ENCODE measurements at regions not wholly inside any gene's neighbourhood (a gene's known extent, or its start where the extent isn't known, plus 50 kb on each side); places are given as distances from the start of the nearest gene placed in this dataset.

- Histone ChIP-seq H2AFZ (ENCODE audit: low read depth, low read length, poor library complexity, severe bottlenecking) (no peak overlapping the region), H3K4me1 (ENCODE audit: control insufficient read depth in 1 of 2, insufficient read depth in 2 of 2, low read length in 2 of 2) (no peaks in the 10 kb centered on the region), H3K9ac (ENCODE audit: low read length) (no peak overlapping the region), H4K20me1 (ENCODE audit: insufficient read depth) (no peaks in the 10 kb centered on the region), H3K79me2 (ENCODE audit: insufficient read depth, low read length) (no peaks in the 10 kb centered on the region), H3K9me2 (ENCODE audit: insufficient read depth) (no peaks in the 10 kb centered on the region), H3K27me3 (ENCODE audit: insufficient read depth, low read length) (no peaks in the 10 kb centered on the region), H3K27ac (ENCODE audit: low read depth, low read length) (no peak overlapping the region), H3K9me3 (ENCODE audit: control insufficient read depth in 1 of 2, insufficient read depth in 1 of 2, low read depth in 1 of 2, low read length in 2 of 2) (peaks cover 9 to 18% of the 10 kb centered on the region in 2 experiments; a peak in 2 of 4 replicates), H3K4me2 (ENCODE audit: low read length) (no peak overlapping the region), H3K36me3 (ENCODE audit: control insufficient read depth in 1 of 2, insufficient read depth in 2 of 2, low read length in 2 of 2) (no peaks in the 10 kb centered on the region), H3K4me3 (replicated peaks in 1 of 2; ENCODE audit: low read depth in 1 of 2, low read length in 2 of 2) (no peak overlapping the region)
- DNase-seq (ENCODE audit: low read depth, low spot score), result no peak
- TF ChIP-seq SIN3A (IDR thresholded peaks at IDR 0.05; ENCODE audit: low read depth), result no peak
- no peak for TF ChIP-seq EGR1 (IDR thresholded peaks at IDR 0.05; ENCODE audit: low read depth)
- TF ChIP-seq YY1 (IDR thresholded peaks at IDR 0.05; ENCODE audit: extremely low read depth, insufficient replicate concordance, low read depth, low read length), result no peak
- no peak for TF ChIP-seq JUND (IDR thresholded peaks at IDR 0.05)
- no peak for TF ChIP-seq MAX (IDR thresholded peaks at IDR 0.05)
- TF ChIP-seq REST (IDR thresholded peaks at IDR 0.05; ENCODE audit: low read depth), result no peak
- no peak for TF ChIP-seq RAD21 (IDR thresholded peaks at IDR 0.05; ENCODE audit: low read depth)
- TF ChIP-seq TCF7L2 (IDR thresholded peaks at IDR 0.05; ENCODE audit: borderline replicate concordance, extremely low read depth, insufficient read depth, insufficient read length), result no peak
- TF ChIP-seq ATF3 (IDR thresholded peaks at IDR 0.05), result no peak
- TF ChIP-seq CEBPB (IDR thresholded peaks at IDR 0.05; ENCODE audit: low read depth), result no peak
- TF ChIP-seq POLR2A (IDR thresholded peaks at IDR 0.05; ENCODE audit: borderline replicate concordance, extremely low read depth, insufficient read depth, insufficient read length), result no peak
- TF ChIP-seq SP1 (IDR thresholded peaks at IDR 0.05; ENCODE audit: low read depth), result no peak
- TF ChIP-seq SRF (IDR thresholded peaks at IDR 0.05; ENCODE audit: low read depth), result no peak
- TF ChIP-seq ZFX (IDR thresholded peaks at IDR 0.05), result no peak
- TF ChIP-seq EZH2phosphoT487 (IDR thresholded peaks at IDR 0.05; ENCODE audit: borderline replicate concordance), result no peak
- no peak for TF ChIP-seq POLR2AphosphoS5 (IDR thresholded peaks at IDR 0.05; ENCODE audit: low read depth, low read length)
- ChIA-PET POLR2A (no interaction called here), RAD21 (ENCODE audit: low non-redundant PET in 1 of 2, low total read pairs in 2 of 2, uncharacterized antibody in 2 of 2, unreplicated experiment in 2 of 2) (no interaction called here), CTCF (interaction anchor here (4.5 kb wide), 1 partner anchor 448 kb away, joined by 17 read pairs; no protein-coding TSS in a partner anchor)
- no TSS peak for BruUV-seq (replicated peaks)
- intact Hi-C loops (cut with micrococcal nuclease), result no loop called here
- ATAC-seq, result no peak
Measured at GRCh38 chr20:56998438-56998837, 268.0 kb downstream of the BMP7 start.
